Retina (tissue), 1 donor: ENCODE measurements at regions not wholly inside any gene's neighbourhood (a gene's known extent, or its start where the extent isn't known, plus 50 kb on each side); places are given as distances from the start of the nearest gene placed in this dataset.
"Not testable (repeated sequence)": the region's sequence is repeated elsewhere in the genome, so short reads cannot be mapped to it uniquely, and the experiment has no call there.

Experiments used
- DNase-seq: peaks from one replicate; pipeline ENCODE4 v3.0.0-alpha.2; 2016

GRCh38 chr7:67301667-67302066 lies 305.0 kb downstream of the TYW1 start:
- DNase-seq, result no peak

GRCh38 chr7:67302113-67303039 lies 305.7 kb downstream of the TYW1 start:
- peak; percentile 100 for DNase-seq

DNA sequence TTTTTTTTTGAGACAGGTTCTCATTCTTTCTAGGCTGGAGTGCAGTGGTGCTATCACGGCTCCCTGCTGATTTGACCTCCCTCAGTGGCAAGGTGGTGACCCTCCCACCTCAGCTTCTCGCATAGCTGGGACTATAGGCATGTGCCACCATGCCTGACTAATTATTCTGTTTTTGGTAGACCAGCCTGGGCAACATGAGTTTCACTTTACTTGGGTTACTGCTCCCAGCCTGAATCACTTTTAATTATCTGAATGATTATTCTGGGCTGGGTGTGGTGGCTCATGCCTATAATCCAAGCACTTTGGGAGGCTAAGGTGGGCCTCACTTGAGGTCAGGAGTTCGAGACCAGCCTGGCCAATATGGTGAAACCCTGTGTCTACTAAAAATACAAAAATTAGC lies 308.2 kb downstream of the TYW1 start:
- DNase-seq, result not testable (repeated sequence)

GRCh38 chr7:67306331-67306730 lies 309.7 kb downstream of the TYW1 start:
- DNase-seq, result no peak

DNA sequence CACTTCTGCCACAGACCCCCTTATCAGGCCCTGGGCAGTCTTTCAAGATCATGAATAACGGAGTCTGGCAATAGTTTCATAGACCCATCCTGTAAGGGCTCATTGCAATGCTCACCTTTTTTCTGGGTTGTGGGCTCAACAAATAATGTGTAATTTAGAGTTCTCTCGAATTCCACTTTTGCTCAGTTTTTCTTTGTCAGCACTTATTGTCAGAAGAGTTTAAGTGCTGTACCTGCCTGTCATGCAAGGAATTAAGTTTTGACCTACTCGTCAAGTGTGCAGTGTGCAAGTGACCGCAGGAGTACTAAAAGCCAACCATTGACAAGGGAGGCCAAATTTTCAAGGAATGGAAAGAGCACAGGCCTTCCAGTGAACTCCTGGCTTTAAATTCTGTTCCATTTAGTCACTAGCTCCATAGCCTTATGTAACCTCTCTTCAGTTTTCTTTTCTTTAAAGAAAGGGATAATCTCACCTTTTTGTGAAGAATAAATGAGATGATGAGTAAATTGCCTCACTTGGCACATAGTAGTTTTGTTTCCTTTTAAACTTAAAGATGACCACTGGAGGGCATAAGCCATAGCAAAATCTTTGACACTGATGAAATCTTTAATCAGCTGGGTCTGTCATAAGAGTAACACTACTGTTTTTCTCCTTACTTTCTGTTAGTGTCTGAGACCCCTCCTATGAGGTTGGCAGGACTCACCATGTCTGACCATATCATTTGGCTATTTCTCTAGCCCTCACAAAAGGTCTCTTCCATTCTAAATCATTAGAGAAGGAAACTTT lies 313.3 kb downstream of the TYW1 start:
- DNase-seq, result no peak

DNA sequence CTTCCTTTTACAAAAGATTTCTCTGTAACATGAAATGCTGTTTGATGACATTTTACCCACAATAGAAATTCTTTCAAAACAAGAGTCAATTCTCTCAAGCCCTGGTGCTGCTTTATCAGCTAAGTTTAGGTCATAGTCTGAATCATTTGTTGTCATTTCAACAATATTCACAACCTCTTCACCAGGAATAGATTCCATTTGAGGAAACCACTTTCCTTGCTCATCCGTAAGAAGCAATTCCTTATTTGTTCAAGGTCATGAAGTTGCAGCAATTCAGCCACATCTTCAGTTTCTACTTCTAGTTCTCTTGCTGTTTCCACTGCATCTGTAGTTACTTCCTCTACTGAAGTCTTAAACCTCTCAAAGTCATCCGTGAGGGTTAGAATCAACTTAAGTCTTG lies 315.3 kb downstream of the TYW1 start:
- no peak for DNase-seq

DNA sequence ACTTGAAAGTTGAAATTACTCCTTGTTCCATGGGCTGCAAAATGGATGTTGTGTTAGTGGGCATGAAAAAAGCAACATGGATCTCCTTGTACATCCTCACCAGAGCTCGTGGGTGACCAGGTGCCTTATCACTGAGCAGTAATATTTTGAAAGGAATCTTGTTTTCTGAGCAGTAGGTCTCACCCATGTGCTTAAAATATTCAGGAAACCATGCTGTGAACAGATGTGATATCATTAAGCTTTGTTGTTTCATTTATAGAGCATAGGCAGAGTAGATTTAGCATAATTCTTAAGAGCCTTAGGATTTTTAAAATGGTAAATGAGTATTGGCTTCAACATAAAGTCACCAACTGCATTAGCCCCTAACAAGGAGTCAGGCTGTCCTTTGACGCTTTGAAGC lies 316.6 kb downstream of the TYW1 start:
- DNase-seq, result no peak

DNA sequence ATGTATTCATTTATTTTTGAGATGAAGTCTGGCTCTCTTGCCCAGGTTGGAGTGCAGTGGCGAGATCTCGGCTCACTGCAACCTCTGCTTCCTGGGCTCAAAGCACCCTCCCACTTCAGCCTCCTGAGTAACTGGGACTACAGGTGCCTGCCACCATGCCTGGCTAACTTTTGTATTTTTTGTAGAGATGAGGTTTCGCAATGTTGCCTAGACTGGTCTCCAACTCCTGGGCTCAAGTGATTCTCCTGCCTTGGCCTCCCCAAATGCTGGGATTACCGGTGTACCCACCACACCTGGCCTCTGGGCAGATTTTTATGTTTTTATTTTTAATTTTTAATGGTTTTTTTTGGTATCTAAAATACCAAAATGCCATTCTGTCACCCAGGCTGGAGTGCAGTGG lies 320.3 kb downstream of the TYW1 start:
- not testable (repeated sequence) for DNase-seq

GRCh38 chr7:67328257-67328656 lies 331.6 kb downstream of the TYW1 start:
- DNase-seq, result not testable (repeated sequence)

DNA sequence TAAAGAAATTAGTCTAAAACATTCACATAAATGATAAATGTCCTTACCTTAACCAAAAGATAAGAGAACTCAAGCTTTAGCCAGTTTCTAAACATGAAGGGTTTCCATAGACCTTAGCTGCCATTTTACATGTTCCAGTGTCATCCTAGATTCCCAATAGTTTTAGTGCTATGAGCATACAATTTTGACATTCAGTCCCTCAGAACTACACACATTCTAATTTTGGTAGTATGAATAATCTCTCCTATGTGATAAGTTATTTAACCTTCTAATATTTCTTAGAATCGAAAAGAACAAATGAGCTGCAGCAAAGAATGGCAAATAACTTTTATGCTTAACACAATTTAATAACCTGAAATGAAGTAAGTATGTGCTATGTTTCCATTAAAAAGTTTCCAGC lies 338.5 kb downstream of the TYW1 start:
- DNase-seq, result not testable (repeated sequence)

GRCh38 chr7:67335663-67336062 lies 339.0 kb downstream of the TYW1 start:
- not testable (repeated sequence) for DNase-seq

DNA sequence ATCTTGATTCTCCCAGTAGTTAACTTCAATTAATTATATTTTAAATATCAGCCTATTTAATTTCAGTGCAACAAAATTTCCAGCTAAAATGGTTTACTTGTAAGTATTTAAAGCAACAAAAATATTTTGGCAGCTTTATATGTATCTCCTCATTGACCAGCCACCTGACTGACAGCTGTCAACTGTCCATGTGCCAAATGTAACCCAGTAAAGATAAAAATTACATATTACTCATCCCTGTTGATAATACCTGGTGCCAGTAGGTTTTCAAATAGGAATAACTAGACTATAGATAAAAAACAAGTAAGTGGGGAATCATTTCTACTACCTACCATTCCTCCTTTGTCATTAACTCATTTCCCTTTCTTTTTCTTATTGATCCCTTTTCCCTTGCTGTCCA lies 341.9 kb downstream of the TYW1 start:
- DNase-seq, result not testable (repeated sequence)

DNA sequence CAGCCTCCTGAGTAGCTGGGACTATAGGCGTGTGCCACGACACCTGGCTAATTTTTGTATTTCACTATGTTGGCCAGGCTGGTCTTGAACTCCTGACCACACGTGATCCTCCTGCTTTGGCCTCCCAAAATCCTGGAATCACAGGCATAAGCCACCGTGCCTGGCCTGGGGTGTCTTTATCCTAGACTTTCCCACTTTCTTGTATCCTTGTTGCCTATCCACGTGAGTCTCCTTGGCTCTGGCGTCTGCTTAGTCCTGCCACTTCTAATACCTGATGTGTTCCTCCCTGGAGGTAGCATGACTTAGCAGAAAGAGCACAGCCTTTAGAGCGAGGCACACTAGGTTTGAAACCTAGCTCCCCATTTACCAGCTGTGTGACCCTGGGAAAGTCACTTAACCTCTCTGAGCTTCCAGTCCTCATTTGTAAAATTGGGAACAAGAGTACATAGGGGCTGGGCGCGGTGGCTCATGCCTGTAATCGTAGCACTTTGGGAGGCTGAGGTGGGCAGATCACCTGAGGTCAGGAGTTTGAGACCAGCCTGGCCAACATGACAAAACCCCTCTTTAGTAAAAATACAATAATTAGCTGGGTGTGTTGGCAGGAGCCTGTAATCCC lies 344.6 kb downstream of the TYW1 start:
- no peak for DNase-seq

- DNase-seq, result no peak
Measured at GRCh38 chr7:67343114-67343513, 346.5 kb downstream of the TYW1 start.

- peak; percentile 23 for DNase-seq
Measured at GRCh38 chr7:67343572-67343971, 346.9 kb downstream of the TYW1 start.

- DNase-seq, result no peak
Measured at GRCh38 chr7:67344481-67345193, 348.0 kb downstream of the TYW1 start.

DNA sequence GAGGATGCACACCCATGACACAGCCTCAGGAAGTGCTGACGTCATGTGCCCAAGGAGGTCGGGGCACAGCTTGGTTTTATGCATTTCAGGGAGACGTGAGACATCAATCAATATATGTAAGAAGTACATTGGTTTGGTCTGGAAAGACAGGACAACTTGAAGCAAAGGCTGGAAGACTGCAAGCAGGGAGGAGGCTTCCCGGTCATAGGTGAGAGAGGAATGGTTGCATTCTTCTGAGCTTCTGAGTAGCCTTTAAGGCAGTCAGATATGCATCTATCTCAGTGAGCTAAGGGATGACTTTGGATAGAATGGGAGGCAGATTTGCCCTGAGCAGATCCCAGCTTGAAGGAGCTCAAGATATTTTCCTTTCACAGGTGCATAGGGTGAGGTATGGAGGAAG lies 349.5 kb downstream of the TYW1 start:
- DNase-seq, result no peak

GRCh38 chr7:67346876-67347275 lies 350.2 kb downstream of the TYW1 start:
- no peak for DNase-seq

- DNase-seq, result no peak
Measured at GRCh38 chr7:67348171-67348570, 351.5 kb downstream of the TYW1 start.

DNA sequence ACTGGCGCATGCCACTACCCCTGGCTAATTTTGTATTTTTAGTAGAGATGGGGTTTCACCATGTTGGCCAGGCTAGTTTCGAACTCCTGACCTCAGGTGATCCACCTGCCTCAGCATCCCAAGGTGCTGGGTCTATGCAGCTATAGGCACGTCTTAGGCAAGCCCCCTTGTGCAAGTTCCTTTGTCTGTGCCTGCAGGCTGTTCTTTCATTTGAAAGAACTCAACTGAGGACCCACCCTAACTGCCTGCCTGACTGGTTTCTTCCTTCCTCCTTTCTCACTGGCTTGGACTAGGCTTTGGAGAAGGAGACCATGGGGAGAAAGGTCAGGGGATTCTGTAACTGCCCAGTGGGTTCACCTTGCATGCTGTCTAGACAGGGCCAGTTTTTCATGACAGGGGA lies 361.0 kb downstream of the TYW1 start:
- not testable (repeated sequence) for DNase-seq

GRCh38 chr7:67358316-67358715 lies 361.7 kb downstream of the TYW1 start:
- DNase-seq, result not testable (repeated sequence)

GRCh38 chr7:67358738-67359137 lies 362.1 kb downstream of the TYW1 start:
- DNase-seq, result not testable (repeated sequence)

GRCh38 chr7:67359900-67360299 lies 363.3 kb downstream of the TYW1 start:
- no peak for DNase-seq
